ENCODE measurements at regions not wholly inside any gene's neighbourhood (a gene's known extent, or its start where the extent isn't known, plus 50 kb on each side); places are given as distances from the start of the nearest gene placed in this dataset.

DNA sequence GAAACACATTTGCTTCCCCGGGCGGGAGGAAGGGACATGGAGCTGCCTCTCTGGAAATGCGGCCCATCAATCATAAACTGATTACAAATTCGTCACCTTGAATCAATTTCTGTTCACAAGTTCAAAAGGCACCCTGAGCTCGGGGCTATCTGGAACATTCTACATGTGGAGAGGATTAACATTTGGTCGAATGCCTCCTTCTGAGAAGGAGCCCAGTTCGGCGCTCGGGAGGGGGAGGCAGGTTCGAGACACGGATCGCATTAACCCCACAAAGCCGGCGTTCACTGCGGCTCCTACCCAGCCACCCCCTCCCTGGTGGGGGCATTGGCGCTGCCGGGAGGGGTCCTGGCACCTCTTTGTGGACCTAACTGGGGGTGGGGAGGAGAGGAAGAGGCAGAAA lies 108.0 kb downstream of the CPZ start:
- TF ChIP-seq, protein P1, sequence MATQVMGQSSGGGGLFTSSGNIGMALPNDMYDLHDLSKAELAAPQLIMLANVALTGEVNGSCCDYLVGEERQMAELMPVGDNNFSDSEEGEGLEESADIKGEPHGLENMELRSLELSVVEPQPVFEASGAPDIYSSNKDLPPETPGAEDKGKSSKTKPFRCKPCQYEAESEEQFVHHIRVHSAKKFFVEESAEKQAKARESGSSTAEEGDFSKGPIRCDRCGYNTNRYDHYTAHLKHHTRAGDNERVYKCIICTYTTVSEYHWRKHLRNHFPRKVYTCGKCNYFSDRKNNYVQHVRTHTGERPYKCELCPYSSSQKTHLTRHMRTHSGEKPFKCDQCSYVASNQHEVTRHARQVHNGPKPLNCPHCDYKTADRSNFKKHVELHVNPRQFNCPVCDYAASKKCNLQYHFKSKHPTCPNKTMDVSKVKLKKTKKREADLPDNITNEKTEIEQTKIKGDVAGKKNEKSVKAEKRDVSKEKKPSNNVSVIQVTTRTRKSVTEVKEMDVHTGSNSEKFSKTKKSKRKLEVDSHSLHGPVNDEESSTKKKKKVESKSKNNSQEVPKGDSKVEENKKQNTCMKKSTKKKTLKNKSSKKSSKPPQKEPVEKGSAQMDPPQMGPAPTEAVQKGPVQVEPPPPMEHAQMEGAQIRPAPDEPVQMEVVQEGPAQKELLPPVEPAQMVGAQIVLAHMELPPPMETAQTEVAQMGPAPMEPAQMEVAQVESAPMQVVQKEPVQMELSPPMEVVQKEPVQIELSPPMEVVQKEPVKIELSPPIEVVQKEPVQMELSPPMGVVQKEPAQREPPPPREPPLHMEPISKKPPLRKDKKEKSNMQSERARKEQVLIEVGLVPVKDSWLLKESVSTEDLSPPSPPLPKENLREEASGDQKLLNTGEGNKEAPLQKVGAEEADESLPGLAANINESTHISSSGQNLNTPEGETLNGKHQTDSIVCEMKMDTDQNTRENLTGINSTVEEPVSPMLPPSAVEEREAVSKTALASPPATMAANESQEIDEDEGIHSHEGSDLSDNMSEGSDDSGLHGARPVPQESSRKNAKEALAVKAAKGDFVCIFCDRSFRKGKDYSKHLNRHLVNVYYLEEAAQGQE (IDR thresholded peaks at IDR 0.05; ENCODE audit: insufficient read depth in 1 of 2, low read depth in 2 of 2, low read length in 2 of 2) = no peak
- TF ChIP-seq TAF1 (IDR thresholded peaks at IDR 0.05; ENCODE audit: borderline replicate concordance, insufficient read depth, low read length) (no peak), POLR2AphosphoS5 (IDR thresholded peaks at IDR 0.05; ENCODE audit: low read depth, low read length) (no peak), FOXP2 (optimal IDR thresholded peaks at IDR 0.05; ENCODE audit: borderline replicate concordance, extremely low read depth, extremely low read length, insufficient read depth) (no peak), SIN3A (IDR thresholded peaks at IDR 0.05; ENCODE audit: borderline replicate concordance, insufficient read depth, low read length) (no peak)

DNA sequence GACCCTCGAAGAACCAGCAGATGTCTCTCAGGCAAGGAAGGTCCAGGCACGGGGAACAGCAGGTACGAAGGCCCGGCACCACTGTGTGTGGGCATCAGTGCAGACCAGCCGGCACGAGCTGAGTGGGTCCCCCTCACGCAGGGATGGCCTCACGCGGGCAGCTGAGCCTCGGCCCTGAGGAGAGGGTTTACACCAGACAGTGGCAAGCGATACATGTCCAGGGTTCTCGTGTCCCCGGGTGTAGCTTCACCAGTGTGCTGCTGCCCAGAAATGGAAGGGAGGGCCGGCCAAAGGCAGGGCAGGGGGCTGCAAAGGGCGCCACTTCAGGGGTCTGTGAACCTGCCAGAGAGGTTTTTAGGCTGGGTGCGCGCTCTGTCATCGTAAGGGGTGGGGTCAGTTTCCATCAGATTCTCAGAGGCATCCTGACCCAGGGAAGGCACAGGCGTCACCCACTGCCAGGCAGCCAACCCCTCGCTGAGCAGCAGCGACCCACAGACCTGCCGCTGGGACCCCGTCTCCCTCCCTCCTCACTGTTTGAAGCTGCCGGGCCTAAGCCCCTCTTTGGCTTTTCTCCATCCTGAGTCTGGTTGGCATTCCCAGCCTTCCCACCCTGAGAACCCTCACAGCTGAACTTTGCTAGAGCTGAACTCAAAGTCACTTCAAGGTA lies 107.0 kb downstream of the CPZ start:
- TF ChIP-seq TAF1 (IDR thresholded peaks at IDR 0.05; ENCODE audit: borderline replicate concordance, insufficient read depth, low read length) = no peak
- TF ChIP-seq POLR2AphosphoS5 (IDR thresholded peaks at IDR 0.05; ENCODE audit: low read depth, low read length) = no peak
- TF ChIP-seq FOXP2 (optimal IDR thresholded peaks at IDR 0.05; ENCODE audit: borderline replicate concordance, extremely low read depth, extremely low read length, insufficient read depth) = no peak
- TF ChIP-seq, protein P1 (IDR thresholded peaks at IDR 0.05; ENCODE audit: insufficient read depth in 1 of 2, low read depth in 2 of 2, low read length in 2 of 2) = no peak
- no peak for TF ChIP-seq SIN3A (IDR thresholded peaks at IDR 0.05; ENCODE audit: borderline replicate concordance, insufficient read depth, low read length)

DNA sequence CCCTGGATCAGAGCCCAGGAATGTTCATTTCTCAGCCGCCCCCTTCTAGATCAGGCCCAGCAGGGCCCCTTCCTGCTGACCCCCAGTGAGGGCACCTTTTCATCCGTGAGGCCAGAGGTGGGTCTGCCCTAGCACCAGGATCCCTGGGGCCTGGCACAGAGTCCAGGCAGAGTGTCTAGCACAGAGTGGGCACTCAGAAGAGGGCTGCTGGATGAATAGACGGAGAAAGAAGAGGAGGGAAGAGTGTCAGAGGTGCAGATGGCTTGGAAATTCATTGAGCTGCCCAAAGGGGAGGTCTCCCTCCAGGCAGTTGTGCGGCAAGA lies 106.5 kb downstream of the CPZ start:
- TF ChIP-seq TAF1 (IDR thresholded peaks at IDR 0.05; ENCODE audit: borderline replicate concordance, insufficient read depth, low read length) (no peak), SIN3A (IDR thresholded peaks at IDR 0.05; ENCODE audit: borderline replicate concordance, insufficient read depth, low read length) (no peak), FOXP2 (optimal IDR thresholded peaks at IDR 0.05; ENCODE audit: borderline replicate concordance, extremely low read depth, extremely low read length, insufficient read depth) (no peak), POLR2AphosphoS5 (IDR thresholded peaks at IDR 0.05; ENCODE audit: low read depth, low read length) (no peak)
- TF ChIP-seq, protein P1 (IDR thresholded peaks at IDR 0.05; ENCODE audit: insufficient read depth in 1 of 2, low read depth in 2 of 2, low read length in 2 of 2) = no peak

DNA sequence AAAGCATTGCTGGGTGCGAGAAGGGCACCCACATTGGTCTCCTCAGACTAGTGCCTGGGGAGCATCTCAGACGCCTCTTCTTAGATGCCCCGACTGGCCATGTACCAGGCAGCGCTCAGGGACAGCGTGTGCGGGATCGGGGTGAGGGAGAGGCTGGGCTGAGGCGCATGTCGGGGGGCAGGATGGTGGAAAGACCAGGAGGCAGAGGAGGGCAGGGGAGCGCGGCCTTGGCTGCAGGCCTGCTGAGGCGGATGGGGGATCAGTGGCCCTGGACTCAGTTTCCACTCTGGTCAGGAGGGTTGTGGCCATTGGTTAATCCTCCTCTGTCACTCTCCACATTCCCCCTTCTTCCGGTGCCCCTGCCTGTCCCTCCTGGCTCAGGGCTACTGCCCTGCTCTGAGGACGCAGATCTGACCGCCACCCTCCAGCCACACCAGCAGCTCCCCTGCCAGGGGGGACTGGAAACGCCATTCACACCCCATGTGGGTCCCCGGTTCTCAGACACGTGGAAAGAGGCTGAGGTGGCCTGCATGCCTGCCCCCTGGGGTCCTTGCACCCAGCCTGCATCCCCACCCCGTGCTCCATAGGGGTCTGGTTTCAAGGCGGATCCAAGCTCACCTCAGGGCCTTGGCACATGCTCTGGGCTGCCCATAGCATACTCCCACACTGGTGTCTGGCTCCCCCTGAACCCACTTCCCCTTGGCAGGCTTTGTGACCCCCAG lies 105.9 kb downstream of the CPZ start:
- no peak for TF ChIP-seq TAF1 (IDR thresholded peaks at IDR 0.05; ENCODE audit: borderline replicate concordance, insufficient read depth, low read length)
- TF ChIP-seq FOXP2 (optimal IDR thresholded peaks at IDR 0.05; ENCODE audit: borderline replicate concordance, extremely low read depth, extremely low read length, insufficient read depth) = no peak
- no peak for TF ChIP-seq POLR2AphosphoS5 (IDR thresholded peaks at IDR 0.05; ENCODE audit: low read depth, low read length)
- TF ChIP-seq SIN3A (IDR thresholded peaks at IDR 0.05; ENCODE audit: borderline replicate concordance, insufficient read depth, low read length) = no peak
- TF ChIP-seq, protein P1 (IDR thresholded peaks at IDR 0.05; ENCODE audit: insufficient read depth in 1 of 2, low read depth in 2 of 2, low read length in 2 of 2) = no peak

Data from PFSK-1 (cell line).